ENCODE measurements at regions not wholly inside any gene's neighbourhood (a gene's known extent, or its start where the extent isn't known, plus 50 kb on each side); places are given as distances from the start of the nearest gene placed in this dataset.
A peak's percentile ranks its signal among the peaks of the same experiment; 100 is the strongest.
"Not testable (repeated sequence)": the region's sequence is repeated elsewhere in the genome, so short reads cannot be mapped to it uniquely, and the experiment has no call there.

DNA sequence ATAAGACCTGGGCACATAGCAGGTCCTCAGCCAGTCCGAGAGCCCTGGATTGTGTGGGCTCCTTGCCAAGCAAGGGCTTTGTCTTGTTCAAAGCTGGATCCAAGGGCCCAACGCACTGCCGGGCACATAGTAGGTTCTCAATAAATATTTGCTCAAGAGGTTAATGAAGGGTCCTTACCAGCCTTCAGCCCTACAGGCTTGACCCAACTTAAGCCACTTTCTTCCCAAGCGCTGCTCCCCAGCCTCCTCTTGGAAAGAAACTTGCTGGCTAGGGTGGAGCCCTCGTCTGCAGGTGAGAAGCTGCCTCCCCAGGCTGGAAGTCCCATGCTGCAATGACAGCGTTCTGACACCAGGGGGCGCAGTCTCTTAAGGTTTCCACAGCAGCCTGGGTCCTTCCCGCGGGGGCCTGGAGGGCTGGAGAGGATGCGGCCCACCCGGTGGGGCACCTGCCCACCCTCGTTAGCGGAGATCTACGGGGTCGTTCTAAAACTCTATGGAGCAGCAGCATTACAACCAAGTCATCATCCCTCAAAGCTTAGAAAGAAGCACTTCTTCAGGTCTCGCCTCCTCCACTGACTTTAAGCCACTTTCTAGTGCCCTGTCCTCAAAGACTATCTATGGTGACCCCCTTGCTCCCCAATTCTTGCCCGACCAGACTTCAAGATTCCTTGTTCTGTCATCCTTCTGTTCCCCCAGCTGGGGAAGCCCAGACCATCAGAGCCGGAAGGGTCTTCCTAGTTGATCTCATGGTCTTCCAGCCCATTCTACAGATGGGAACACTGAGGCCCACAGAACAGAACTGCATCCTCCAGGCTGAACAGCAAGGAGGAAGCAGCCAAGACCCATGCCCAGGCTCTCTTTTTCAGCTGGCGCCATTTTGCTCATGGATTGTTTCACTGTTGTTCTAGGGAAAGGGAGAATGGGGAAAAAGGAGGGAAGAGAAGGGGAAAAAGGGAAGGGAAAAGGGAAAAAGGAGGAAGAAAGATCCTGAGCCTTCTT is 115.4 kb downstream of the LHX2 start:
- peak; percentile 59 for DNase-seq

DNA sequence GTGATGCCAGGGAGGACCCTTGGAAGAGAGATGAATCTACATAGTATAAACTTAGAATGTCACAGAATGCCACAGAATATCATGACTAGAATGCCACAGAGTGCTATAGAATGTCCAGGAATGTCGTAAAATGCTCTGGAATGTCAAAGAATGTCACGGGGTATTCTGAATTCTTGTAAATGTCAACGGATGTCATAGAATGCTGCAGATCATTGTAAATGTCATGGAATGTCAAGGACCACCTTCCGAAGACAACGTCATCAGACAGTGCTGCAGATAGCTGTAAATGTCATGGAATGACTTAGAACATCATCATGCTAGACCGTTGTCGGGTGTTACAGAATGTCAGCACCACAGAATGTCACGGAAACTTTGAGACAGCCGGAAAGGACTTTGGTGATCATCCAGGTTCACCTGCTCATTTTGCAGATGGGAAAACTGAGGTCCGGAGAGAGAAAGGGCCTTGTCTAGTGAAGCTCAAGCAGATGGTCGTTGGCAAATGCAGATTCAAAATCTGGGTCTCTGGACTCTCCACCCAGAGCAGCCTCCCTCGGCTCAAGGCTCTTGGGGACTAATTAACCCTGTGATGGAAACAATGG is 117.1 kb downstream of the LHX2 start:
- DNase-seq, result no peak

GRCh38 chr9:124130277-124131075 is 118.9 kb downstream of the LHX2 start:
- no peak for DNase-seq

GRCh38 chr9:124131518-124131917 is 120.0 kb downstream of the LHX2 start:
- DNase-seq, result not testable (repeated sequence)

- no peak for DNase-seq
Measured at GRCh38 chr9:124132671-124133147, 121.1 kb downstream of the LHX2 start.

GRCh38 chr9:124133727-124134126 is 122.2 kb downstream of the LHX2 start:
- DNase-seq, result no peak

DNA sequence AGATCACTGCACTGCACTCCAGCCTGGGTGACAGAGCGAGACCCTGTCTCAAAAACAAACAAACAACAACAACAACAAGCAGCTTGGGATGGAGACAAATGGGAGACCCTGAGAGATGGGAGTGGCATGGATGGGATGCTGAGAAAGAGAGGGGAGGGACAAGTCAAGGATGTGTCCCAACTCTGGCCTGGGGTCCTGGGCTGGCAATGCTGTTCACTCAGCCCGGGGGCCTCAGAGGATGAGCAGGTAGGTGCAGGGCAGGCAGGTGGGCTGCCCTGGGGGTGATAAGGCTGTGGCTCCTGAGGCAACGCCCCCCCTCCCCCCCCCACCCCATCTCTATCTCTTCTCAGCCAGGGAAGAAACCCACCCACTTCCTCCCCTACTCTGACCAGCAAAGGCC is 123.0 kb downstream of the LHX2 start:
- no peak for DNase-seq

DNA sequence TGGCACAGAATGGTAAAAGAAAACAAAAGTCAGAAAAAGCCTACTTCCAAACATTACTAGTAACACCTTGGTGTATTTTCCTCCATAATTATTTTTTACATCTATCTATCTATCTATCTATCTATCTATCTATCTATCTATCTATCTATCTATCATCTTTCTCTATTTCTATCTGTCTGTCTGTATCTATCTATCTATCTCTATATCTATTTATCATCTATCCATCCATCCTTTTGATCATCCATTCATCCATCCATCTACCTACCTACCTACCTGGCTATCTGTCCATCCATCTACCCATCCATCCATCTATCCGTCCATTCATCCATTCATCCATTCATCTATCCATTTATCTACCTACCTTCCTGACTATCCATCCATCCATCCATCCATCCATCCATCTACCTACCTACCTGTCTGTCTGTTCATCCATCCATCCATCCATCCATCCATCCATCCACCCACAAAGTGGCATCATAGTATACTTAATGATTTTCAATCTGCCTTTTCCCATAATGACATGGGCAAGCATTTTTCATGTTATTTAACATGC is 121.9 kb upstream of the NEK6 start:
- no peak for DNase-seq

- DNase-seq, result no peak
Measured at GRCh38 chr9:124137009-124137943, 120.5 kb upstream of the NEK6 start.

DNA sequence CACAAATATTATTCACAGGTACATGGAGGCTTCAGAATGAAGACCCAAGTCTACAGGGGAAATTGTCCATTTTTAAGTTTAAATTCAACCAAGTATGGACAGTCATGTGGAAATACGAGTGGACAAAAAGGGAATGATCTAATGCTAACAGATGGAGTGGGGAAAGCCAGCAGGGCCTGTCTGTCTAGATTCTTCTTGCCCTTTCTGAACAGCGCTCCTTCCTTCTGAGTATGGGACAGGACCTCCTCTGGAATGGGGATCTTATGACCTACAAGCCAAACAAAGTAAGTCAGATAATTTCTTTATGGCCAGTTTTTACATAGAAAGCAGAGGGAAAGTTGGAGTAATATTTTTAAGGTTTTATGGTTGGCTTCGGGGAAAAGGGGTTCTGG is 119.8 kb upstream of the NEK6 start:
- no peak for DNase-seq

DNA sequence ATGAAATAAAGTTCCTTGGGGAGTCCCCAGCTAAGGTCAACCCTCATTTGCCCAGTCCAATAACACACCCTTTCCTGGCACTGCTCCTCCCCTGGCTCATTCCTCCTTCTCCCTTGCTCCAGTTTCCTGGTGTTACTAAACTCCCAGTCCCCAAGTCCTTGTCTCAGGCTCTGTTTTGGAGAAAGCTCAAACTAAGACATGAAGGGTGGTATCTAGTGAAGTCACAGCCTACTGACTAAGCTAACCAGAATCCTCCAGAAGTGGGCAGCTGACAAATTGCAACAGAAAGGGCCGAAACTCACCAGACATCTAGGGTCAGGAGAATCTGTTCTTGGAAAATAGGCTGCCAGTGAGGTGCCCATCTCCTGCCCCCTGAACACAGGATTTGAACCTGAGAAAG is 118.7 kb upstream of the NEK6 start:
- no peak for DNase-seq

DNA sequence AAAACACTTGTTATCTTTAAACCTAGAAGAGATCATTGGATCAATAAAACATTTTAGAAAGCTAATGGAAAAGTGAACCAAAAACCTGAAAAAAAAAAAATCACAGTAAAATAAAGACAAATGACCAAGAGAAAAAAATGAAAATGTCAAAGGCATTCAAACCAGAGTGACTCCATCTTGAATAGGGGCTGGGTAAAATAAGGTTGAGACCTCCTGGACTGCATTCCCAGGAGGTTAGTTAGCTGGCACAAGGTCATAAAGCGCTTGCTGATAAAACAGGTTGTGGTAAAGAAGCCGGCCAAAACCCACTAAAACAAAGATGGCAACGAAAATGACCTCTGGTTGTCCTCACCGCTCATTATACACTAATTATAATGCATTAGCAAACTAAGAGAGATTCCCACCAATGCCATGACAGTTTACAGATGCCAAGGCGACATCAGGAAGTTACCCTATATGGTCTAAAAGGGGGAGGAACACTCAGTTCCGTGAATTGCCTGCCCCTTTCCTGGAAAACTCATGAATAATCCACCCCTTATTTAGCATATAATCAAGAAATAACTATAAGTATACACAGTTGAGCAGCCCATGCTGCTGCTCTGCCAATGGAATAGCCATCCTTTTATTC is 116.7 kb upstream of the NEK6 start:
- DNase-seq, result no peak

DNA sequence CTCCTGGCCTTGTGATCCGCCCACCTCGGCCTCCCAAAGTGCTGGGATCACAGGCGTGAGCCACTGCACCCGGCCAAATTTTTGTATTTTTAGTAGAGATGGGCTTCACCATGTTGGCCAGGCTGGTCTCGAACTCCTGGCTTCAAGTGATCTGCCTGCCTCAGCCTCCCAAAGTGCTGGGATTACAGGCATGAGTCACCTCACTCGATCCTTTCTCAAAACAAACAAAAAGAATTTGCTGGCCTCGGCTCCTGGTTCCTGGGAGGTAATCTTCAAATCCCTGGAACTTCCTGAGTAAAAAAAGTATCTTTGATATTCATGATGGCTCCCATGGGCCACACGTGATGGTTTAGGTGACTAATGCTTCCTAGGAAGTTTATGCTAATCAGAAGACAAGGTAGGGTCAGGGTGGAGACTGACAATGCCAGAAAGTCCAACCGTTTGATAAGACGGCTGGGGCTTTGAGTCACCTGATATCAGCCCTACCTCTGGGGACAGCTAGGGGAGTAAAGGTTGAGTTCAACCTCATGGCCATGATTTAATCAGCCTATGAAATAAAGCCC is 113.1 kb upstream of the NEK6 start:
- DNase-seq, result not testable (repeated sequence)

GRCh38 chr9:124146031-124146561 is 111.7 kb upstream of the NEK6 start:
- DNase-seq, result no peak

- DNase-seq, result no peak
Measured at GRCh38 chr9:124149992-124150391, 107.8 kb upstream of the NEK6 start.

GRCh38 chr9:124163760-124164255 is 93.9 kb upstream of the NEK6 start:
- no peak for DNase-seq

GRCh38 chr9:124164811-124165210 is 92.9 kb upstream of the NEK6 start:
- DNase-seq, result no peak

DNA sequence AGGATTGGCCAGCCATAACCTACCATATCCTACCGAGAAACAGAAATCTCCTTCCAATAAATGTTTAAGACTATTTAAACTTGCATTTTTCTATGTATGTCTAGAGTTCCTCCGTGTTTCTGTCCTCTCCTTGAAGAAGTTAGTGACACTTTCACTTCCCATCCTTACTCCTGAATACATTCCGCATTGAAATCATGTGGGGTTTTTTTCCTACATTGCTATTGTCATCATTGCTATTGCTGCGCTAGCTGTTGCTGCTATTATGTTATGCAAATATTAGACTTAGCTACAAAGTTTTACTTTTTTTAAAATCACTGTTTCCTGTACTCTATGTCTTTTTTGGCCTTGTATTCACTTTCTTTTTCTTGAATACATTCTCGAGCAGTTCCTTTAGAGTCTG is 83.3 kb upstream of the NEK6 start:
- no peak for DNase-seq

GRCh38 chr9:124177522-124177921 is 80.2 kb upstream of the NEK6 start:
- not testable (repeated sequence) for DNase-seq

All from right kidney (tissue), 1 donor.